ENCODE measurements at regions not wholly inside any gene's neighbourhood (a gene's known extent, or its start where the extent isn't known, plus 50 kb on each side); places are given as distances from the start of the nearest gene placed in this dataset.

- DNase-seq (no peak), ATAC-seq (replicated peaks) (no peak)
- H3K4me1 Mint-ChIP-seq (ENCODE audit: low read depth in 2 of 2) = no peaks in the 10 kb centered on the region
- H3K27me3 Mint-ChIP-seq = peaks cover 6 to 14% of the 10 kb centered on the region in 2 donors
- no peaks in the 10 kb centered on the region for H3K9me3 Mint-ChIP-seq
- H3K36me3 Mint-ChIP-seq (ENCODE audit: insufficient read depth) = peaks cover 2% of the 10 kb centered on the region
- H3K4me3 Mint-ChIP-seq = no peak overlapping the region
- no peak overlapping the region for H3K27ac Mint-ChIP-seq
These were observed 127.1 kb upstream of the ITGA1 start for GRCh38 chr5:52660621-52661020.

- Mint-ChIP-seq H3K4me3 (no peak overlapping the region), H3K27ac (no peak overlapping the region), H3K9me3 (no peaks in the 10 kb centered on the region), H3K4me1 (ENCODE audit: low read depth in 2 of 2) (no peaks in the 10 kb centered on the region), H3K27me3 (peaks cover 4 to 14% of the 10 kb centered on the region in 2 donors), H3K36me3 (ENCODE audit: insufficient read depth) (peaks cover 2% of the 10 kb centered on the region)
- no peak for ATAC-seq (replicated peaks)
- DNase-seq = no peak
These were observed 125.7 kb upstream of the ITGA1 start for GRCh38 chr5:52661903-52662595.

GRCh38 chr5:52665559-52665958, 122.2 kb upstream of the ITGA1 start:
- Mint-ChIP-seq H3K9me3 (no peaks in the 10 kb centered on the region), H3K4me1 (ENCODE audit: low read depth in 2 of 2) (no peaks in the 10 kb centered on the region), H3K4me3 (no peak overlapping the region), H3K27ac (no peak overlapping the region), H3K36me3 (ENCODE audit: insufficient read depth) (peaks cover 2% of the 10 kb centered on the region), H3K27me3 (peaks cover 7 to 23% of the 10 kb centered on the region in 2 donors)
- ATAC-seq (replicated peaks) = no peak
- DNase-seq = no peak

- no peak overlapping the region for H3K4me3 Mint-ChIP-seq
- DNase-seq = no peak
- H3K4me1 Mint-ChIP-seq (ENCODE audit: low read depth in 2 of 2) = no peaks in the 10 kb centered on the region
- H3K27ac Mint-ChIP-seq = no peak overlapping the region
- peaks cover 4 to 18% of the 10 kb centered on the region in 2 donors for H3K27me3 Mint-ChIP-seq
- peaks cover 2% of the 10 kb centered on the region for H3K36me3 Mint-ChIP-seq (ENCODE audit: insufficient read depth)
- H3K9me3 Mint-ChIP-seq = no peaks in the 10 kb centered on the region
- ATAC-seq (replicated peaks) = no peak
These were observed 119.6 kb upstream of the ITGA1 start for GRCh38 chr5:52668139-52668538.

GRCh38 chr5:52668544-52669185, 119.1 kb upstream of the ITGA1 start:
- no peak overlapping the region for H3K4me3 Mint-ChIP-seq
- peaks cover 0 to 2% of the 10 kb centered on the region in 2 donors for H3K4me1 Mint-ChIP-seq (ENCODE audit: low read depth in 2 of 2)
- H3K36me3 Mint-ChIP-seq (ENCODE audit: insufficient read depth) = peaks cover 2% of the 10 kb centered on the region
- peaks cover 4 to 13% of the 10 kb centered on the region in 2 donors for H3K27me3 Mint-ChIP-seq
- DNase-seq (no peak), ATAC-seq (replicated peaks) (no peak)
- no peaks in the 10 kb centered on the region for H3K9me3 Mint-ChIP-seq
- no peak overlapping the region for H3K27ac Mint-ChIP-seq

- H3K4me3 Mint-ChIP-seq = no peak overlapping the region
- DNase-seq (no peak), ATAC-seq (replicated peaks) (no peak)
- H3K36me3 Mint-ChIP-seq (ENCODE audit: insufficient read depth) = no peaks in the 10 kb centered on the region
- peaks cover 0 to 8% of the 10 kb centered on the region in 2 donors for H3K4me1 Mint-ChIP-seq (ENCODE audit: low read depth in 2 of 2)
- peaks cover 4 to 9% of the 10 kb centered on the region in 2 donors for H3K27me3 Mint-ChIP-seq
- no peak overlapping the region for H3K27ac Mint-ChIP-seq
- no peaks in the 10 kb centered on the region for H3K9me3 Mint-ChIP-seq
These were observed 115.3 kb upstream of the ITGA1 start for GRCh38 chr5:52672459-52672858.

GRCh38 chr5:52673495-52673894, 114.2 kb upstream of the ITGA1 start:
- peaks cover 0 to 8% of the 10 kb centered on the region in 2 donors for H3K4me1 Mint-ChIP-seq (ENCODE audit: low read depth in 2 of 2)
- no peak for DNase-seq
- H3K9me3 Mint-ChIP-seq = no peaks in the 10 kb centered on the region
- H3K27ac Mint-ChIP-seq = no peak overlapping the region
- no peak overlapping the region for H3K4me3 Mint-ChIP-seq
- ATAC-seq (replicated peaks) = no peak
- peaks cover 4 to 9% of the 10 kb centered on the region in 2 donors for H3K27me3 Mint-ChIP-seq
- no peaks in the 10 kb centered on the region for H3K36me3 Mint-ChIP-seq (ENCODE audit: insufficient read depth)

GRCh38 chr5:52674815-52675545, 112.7 kb upstream of the ITGA1 start:
- H3K27ac Mint-ChIP-seq = no peak overlapping the region
- H3K27me3 Mint-ChIP-seq = peaks cover under 1 to 4% of the 10 kb centered on the region in 2 donors
- H3K4me1 Mint-ChIP-seq (ENCODE audit: low read depth in 2 of 2) = peaks cover 0 to 8% of the 10 kb centered on the region in 2 donors
- no peak for DNase-seq
- no peak overlapping the region for H3K4me3 Mint-ChIP-seq
- no peaks in the 10 kb centered on the region for H3K9me3 Mint-ChIP-seq
- ATAC-seq (replicated peaks) = no peak
- no peaks in the 10 kb centered on the region for H3K36me3 Mint-ChIP-seq (ENCODE audit: insufficient read depth)

- ATAC-seq (replicated peaks) (no peak), DNase-seq (no peak)
- no peaks in the 10 kb centered on the region for H3K4me1 Mint-ChIP-seq (ENCODE audit: low read depth in 2 of 2)
These were observed 105.2 kb upstream of the ITGA1 start for GRCh38 chr5:52682492-52682891.

GRCh38 chr5:52684051-52684450, 103.7 kb upstream of the ITGA1 start:
- H3K4me1 Mint-ChIP-seq (ENCODE audit: low read depth in 2 of 2) = no peaks in the 10 kb centered on the region
- no peak for ATAC-seq (replicated peaks)

More at GRCh38 chr5:52682492-52682891, 105.2 kb upstream of the ITGA1 start:
- no peak overlapping the region for H3K27ac Mint-ChIP-seq
- no peaks in the 10 kb centered on the region for H3K9me3 Mint-ChIP-seq
- no peak overlapping the region for H3K4me3 Mint-ChIP-seq
- peaks cover 0 to 7% of the 10 kb centered on the region in 2 donors for H3K27me3 Mint-ChIP-seq
- H3K36me3 Mint-ChIP-seq (ENCODE audit: insufficient read depth) = no peaks in the 10 kb centered on the region

GRCh38 chr5:52685566-52685965, 102.2 kb upstream of the ITGA1 start:
- H3K36me3 Mint-ChIP-seq (ENCODE audit: insufficient read depth) = no peaks in the 10 kb centered on the region

More at GRCh38 chr5:52684051-52684450, 103.7 kb upstream of the ITGA1 start:
- Mint-ChIP-seq H3K4me3 (no peak overlapping the region), H3K9me3 (no peaks in the 10 kb centered on the region), H3K27ac (no peak overlapping the region), H3K27me3 (peaks cover 0 to 7% of the 10 kb centered on the region in 2 donors), H3K36me3 (ENCODE audit: insufficient read depth) (no peaks in the 10 kb centered on the region)
- DNase-seq = no peak

GRCh38 chr5:52685971-52686370, 101.7 kb upstream of the ITGA1 start:
- Mint-ChIP-seq H3K9me3 (no peaks in the 10 kb centered on the region), H3K4me1 (ENCODE audit: low read depth in 2 of 2) (no peaks in the 10 kb centered on the region), H3K36me3 (ENCODE audit: insufficient read depth) (no peaks in the 10 kb centered on the region), H3K27ac (no peak overlapping the region), H3K27me3 (peaks cover 0 to 7% of the 10 kb centered on the region in 2 donors), H3K4me3 (no peak overlapping the region)
- no peak for ATAC-seq (replicated peaks)
- DNase-seq = no peak

More at GRCh38 chr5:52685566-52685965, 102.2 kb upstream of the ITGA1 start:
- no peaks in the 10 kb centered on the region for H3K9me3 Mint-ChIP-seq
- DNase-seq (no peak), ATAC-seq (replicated peaks) (no peak)
- H3K4me1 Mint-ChIP-seq (ENCODE audit: low read depth in 2 of 2) = no peaks in the 10 kb centered on the region
- H3K27me3 Mint-ChIP-seq = peaks cover 0 to 7% of the 10 kb centered on the region in 2 donors
- no peak overlapping the region for H3K27ac Mint-ChIP-seq
- no peak overlapping the region for H3K4me3 Mint-ChIP-seq

GRCh38 chr5:52690236-52690768, 97.4 kb upstream of the ITGA1 start:
- ATAC-seq (replicated peaks) = no peak
- no peak overlapping the region for H3K4me3 Mint-ChIP-seq
- no peak for DNase-seq
- H3K36me3 Mint-ChIP-seq (ENCODE audit: insufficient read depth) = no peaks in the 10 kb centered on the region
- no peaks in the 10 kb centered on the region for H3K27me3 Mint-ChIP-seq
- H3K9me3 Mint-ChIP-seq = no peaks in the 10 kb centered on the region
- no peak overlapping the region for H3K27ac Mint-ChIP-seq
- H3K4me1 Mint-ChIP-seq (ENCODE audit: low read depth in 2 of 2) = peaks cover 0 to 3% of the 10 kb centered on the region in 2 donors
